Gastroesophageal sphincter (tissue), 3 donors: ENCODE measurements at regions not wholly inside any gene's neighbourhood (a gene's known extent, or its start where the extent isn't known, plus 50 kb on each side); places are given as distances from the start of the nearest gene placed in this dataset.

Experiments
- EP300 ChIP-seq: sonication (generic); formaldehyde crosslinking; IDR thresholded peaks from one replicate; pipeline ENCODE4 v1.6.1; 2017; ENCODE audit warnings: antibody characterized with exemption, mild to moderate bottlenecking
- POLR2A ChIP-seq, 2 donors: fragments of 450-650 bp; IDR thresholded peaks; one replicate each; pipeline ENCODE4 v1.6.1; 2017; ENCODE audit warnings: antibody characterized with exemption in 2 of 2, mild to moderate bottlenecking in 2 of 2, moderate library complexity in 1 of 2
- POLR2AphosphoS5 ChIP-seq: sonication (generic); formaldehyde crosslinking; IDR thresholded peaks from one replicate; pipeline ENCODE4 v1.6.1; 2017; ENCODE audit warnings: antibody characterized with exemption
- TF ChIP-seq, protein P1 (sequence below), 4 experiments: fragments of 200-600 bp in 2 of 4; fragments of 450-650 bp in 2 of 4; sonication (generic) in 1 of 4; IDR thresholded peaks; one replicate each; pipeline ENCODE4 v1.5.1; 2017 to 2019; ENCODE audit warnings: antibody characterized with exemption in 4 of 4, mild to moderate bottlenecking in 2 of 4, moderate library complexity in 2 of 4

DNA sequence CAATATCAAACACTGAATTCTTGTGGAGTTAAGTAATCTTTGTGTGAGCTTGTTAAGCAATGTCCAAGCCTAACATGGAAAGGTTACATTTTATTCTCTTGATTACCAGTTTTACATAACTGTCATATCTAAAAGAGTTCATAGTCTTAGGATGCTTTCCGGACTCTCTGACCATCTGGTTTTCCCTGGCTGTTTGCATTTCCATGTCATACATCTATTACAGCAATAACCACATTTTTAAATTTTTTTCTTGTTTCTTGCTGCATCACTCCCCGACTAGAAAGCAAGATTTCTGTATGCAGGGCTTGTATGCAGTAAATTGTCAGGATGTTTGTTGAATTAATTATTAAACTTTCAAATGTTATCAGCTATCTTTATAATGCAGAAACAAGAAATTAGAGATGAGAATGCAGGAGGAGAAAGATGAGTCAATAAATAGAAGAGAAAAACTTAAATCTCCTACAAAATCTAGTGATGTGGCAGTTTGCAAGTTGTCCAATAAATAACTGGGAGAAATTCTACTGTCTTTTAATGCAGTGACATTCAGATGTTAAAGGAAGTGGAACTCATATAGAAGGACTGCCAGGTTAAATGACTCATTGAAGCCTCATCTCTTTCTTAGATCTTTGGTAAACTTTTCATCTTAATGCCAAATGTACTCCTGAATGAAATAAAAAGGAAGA lies 179.6 kb upstream of the SGCD start:
- TF ChIP-seq POLR2A (IDR thresholded peaks at IDR 0.05): no peak
- TF ChIP-seq, protein P1, sequence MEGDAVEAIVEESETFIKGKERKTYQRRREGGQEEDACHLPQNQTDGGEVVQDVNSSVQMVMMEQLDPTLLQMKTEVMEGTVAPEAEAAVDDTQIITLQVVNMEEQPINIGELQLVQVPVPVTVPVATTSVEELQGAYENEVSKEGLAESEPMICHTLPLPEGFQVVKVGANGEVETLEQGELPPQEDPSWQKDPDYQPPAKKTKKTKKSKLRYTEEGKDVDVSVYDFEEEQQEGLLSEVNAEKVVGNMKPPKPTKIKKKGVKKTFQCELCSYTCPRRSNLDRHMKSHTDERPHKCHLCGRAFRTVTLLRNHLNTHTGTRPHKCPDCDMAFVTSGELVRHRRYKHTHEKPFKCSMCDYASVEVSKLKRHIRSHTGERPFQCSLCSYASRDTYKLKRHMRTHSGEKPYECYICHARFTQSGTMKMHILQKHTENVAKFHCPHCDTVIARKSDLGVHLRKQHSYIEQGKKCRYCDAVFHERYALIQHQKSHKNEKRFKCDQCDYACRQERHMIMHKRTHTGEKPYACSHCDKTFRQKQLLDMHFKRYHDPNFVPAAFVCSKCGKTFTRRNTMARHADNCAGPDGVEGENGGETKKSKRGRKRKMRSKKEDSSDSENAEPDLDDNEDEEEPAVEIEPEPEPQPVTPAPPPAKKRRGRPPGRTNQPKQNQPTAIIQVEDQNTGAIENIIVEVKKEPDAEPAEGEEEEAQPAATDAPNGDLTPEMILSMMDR (IDR thresholded peaks at IDR 0.05): no peak
- no peak for TF ChIP-seq POLR2AphosphoS5
- no peak for TF ChIP-seq EP300
